IPS DF 4.7 (cell line): ENCODE measurements at regions not wholly inside any gene's neighbourhood (a gene's known extent, or its start where the extent isn't known, plus 50 kb on each side); places are given as distances from the start of the nearest gene placed in this dataset.
"Not testable (repeated sequence)": the region's sequence is repeated elsewhere in the genome, so short reads cannot be mapped to it uniquely, and the experiment has no call there.

Experiments
- DNase-seq: peaks from one replicate; pipeline ENCODE4 v3.0.0-alpha.2; 2013; ENCODE audit warnings: low spot score; ENCODE audit errors: extremely low read depth

- no peak for DNase-seq
Observed at GRCh38 chr10:28733245-28733644, 55.9 kb downstream of the BAMBI start.

- DNase-seq = no peak
Observed at GRCh38 chr10:28733647-28734046, 56.3 kb downstream of the BAMBI start.

GRCh38 chr10:28734938-28735759 is 57.8 kb downstream of the BAMBI start:
- DNase-seq = no peak

GRCh38 chr10:28737096-28737495 is 59.8 kb downstream of the BAMBI start:
- DNase-seq = no peak

GRCh38 chr10:28738200-28738599 is 60.9 kb downstream of the BAMBI start:
- DNase-seq = no peak

- no peak for DNase-seq
Observed at GRCh38 chr10:28743576-28743975, 66.3 kb downstream of the BAMBI start.

GRCh38 chr10:28744069-28744768 is 66.9 kb downstream of the BAMBI start:
- DNase-seq = no peak

- no peak for DNase-seq
Observed at GRCh38 chr10:28754930-28755718, 77.8 kb downstream of the BAMBI start.

- DNase-seq = peak; percentile 44
Observed at GRCh38 chr10:28761084-28761846, 83.9 kb downstream of the BAMBI start.

- DNase-seq = no peak
Observed at GRCh38 chr10:28763471-28764170, 86.3 kb downstream of the BAMBI start.

GRCh38 chr10:28765641-28766040 is 88.3 kb downstream of the BAMBI start:
- no peak for DNase-seq

- DNase-seq = no peak
Observed at GRCh38 chr10:28768227-28768626, 90.9 kb downstream of the BAMBI start.

- DNase-seq = no peak
Observed at GRCh38 chr10:28769091-28769604, 91.8 kb downstream of the BAMBI start.

- DNase-seq = not testable (repeated sequence)
Observed at GRCh38 chr10:28771580-28772090, 94.3 kb downstream of the BAMBI start.

GRCh38 chr10:28774051-28774995 is 97.0 kb downstream of the BAMBI start:
- DNase-seq = no peak

GRCh38 chr10:28775773-28776172 is 98.5 kb downstream of the BAMBI start:
- no peak for DNase-seq

- DNase-seq = no peak
Observed at GRCh38 chr10:28776519-28776918, 99.2 kb downstream of the BAMBI start.

- no peak for DNase-seq
Observed at GRCh38 chr10:28777911-28778310, 100.6 kb downstream of the BAMBI start.

GRCh38 chr10:28778524-28778923 is 101.2 kb downstream of the BAMBI start:
- no peak for DNase-seq
